CD1c-positive myeloid dendritic cell (primary cell): ENCODE measurements at regions not wholly inside any gene's neighbourhood (a gene's known extent, or its start where the extent isn't known, plus 50 kb on each side); places are given as distances from the start of the nearest gene placed in this dataset.
"Not testable (repeated sequence)": the region's sequence is repeated elsewhere in the genome, so short reads cannot be mapped to it uniquely, and the experiment has no call there.

Experiments used
- DNase-seq: peaks from one replicate; pipeline ENCODE4 v3.0.0-alpha.2; 2016; ENCODE audit errors: extremely low spot score

DNA sequence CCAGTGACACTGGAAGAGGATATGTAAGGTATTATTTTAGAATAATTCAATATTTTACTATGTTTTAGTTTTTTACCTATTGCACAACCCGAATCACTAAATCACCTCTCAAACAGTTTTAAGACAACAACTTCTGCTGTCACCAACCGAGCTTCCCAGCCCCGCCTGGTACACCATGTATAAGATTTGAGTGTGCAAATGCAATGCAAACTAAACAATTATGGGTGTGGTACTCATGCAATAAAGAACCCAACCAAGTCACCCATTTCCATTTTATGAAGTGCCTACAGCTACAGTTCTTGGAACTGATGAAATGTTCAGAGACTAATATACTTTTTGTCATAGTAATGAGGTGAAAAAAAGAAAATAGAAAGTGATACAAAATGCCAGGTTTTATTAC lies 256.2 kb downstream of the TAFA4 start:
- no peak for DNase-seq

- DNase-seq = no peak
These were observed 265.0 kb downstream of the TAFA4 start for GRCh38 chr3:68667346-68667745.

DNA sequence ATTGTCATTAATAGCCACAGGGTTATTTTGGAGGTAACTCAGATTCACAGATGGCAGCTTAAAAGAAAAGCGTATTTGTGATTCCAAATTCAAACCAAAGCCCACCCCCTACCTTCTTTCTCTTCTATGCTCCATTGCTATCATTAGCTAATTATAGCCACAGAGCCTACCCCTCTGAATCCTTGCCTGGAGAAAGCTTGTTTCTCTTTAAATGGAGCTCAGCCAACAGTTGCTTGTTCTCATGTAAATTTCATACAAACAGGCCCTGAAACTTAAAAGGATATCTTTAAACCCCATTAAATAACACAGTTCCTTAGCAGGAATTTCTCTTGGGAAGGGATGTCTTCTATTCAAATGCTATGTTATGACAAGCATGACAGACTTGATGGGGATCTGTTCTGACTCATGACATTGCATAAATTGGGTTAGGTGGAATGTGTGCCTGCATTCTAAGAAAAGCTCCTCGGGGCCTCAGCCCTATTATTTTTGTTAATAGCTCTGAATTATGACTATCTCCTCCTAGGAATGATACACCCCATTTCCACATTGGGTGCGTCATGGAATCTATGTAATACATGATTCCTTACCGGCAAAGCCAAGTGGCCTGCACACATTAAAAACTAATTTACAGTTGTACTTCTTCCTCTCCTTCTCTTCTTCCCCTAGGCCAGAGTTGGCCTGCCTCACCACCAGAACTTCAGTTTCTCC lies 265.8 kb downstream of the TAFA4 start:
- no peak for DNase-seq

- no peak for DNase-seq
These were observed 268.1 kb downstream of the TAFA4 start for GRCh38 chr3:68664276-68664675.

DNA sequence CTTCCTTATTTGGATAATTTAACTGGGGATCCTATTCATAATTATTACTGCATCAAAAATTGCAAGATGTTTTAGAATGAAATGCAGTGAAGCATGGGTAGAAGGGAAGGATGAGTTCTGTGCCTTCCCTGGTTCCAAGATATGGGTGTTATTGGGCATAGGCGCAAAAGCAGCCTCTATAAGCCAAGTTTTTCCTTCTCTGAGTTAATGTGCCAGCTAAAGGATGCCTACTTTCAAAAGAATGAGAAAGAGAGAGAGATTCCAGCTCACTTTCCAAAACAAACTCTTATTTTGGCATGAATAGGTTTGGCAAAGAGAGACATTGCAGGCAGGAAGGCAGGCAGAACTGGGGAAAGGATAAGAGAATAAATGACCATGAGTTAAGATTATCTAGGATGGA lies 270.2 kb downstream of the TAFA4 start:
- no peak for DNase-seq

DNA sequence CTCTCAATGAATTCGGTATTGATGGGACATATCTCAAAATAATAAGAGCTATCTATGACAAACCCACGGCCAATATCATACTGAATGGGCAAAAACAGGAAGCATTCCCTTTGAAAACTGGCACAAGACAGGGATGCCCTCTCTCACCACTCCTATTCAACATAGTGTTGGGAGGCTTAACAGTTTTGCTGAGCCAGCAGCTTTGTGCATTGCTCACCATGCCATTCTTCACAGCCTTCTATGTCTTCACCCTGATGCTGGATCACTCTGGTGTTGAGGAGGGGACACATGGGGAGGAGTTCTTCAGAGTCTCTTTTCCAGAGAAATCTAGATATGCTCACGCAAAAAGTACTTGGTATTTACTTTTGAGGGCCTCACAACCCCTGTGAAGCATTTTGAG lies 281.7 kb downstream of the TAFA4 start:
- not testable (repeated sequence) for DNase-seq

- DNase-seq = no peak
These were observed 283.9 kb downstream of the TAFA4 start for GRCh38 chr3:68648494-68648893.

DNA sequence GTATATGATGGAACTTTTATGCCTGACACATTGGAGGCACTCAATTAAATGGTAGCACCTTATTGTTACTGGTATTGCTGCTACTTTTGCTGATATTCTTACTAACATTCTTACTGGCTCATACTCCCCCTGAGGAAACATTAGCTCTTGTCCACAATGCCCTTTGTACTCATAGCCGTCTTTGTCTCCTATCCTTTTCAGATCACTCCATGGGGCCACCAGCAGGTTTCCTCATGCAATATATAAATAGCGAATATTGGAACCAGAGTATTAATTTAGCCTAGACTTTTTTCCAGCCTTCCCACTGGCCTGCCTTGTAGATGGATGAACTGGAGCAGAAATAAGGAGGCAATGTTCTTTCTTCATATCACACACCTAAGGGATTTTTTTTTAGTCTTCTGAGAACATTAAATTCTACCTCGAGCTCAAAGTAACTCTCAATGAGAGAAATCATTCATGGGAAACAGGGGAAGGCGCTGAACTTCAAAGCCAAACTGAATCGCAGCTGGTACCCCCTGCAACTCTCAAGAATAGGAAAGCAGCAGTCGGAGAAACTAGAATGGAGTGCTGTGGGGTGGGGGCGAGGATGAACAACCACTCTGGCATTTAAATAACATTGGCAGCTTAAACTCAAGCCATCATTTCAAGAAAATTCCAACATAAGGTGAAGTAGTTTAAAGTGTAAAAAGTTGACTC lies 300.3 kb downstream of the TAFA4 start:
- DNase-seq = no peak

GRCh38 chr3:68620211-68620610 lies 312.1 kb downstream of the TAFA4 start:
- DNase-seq = no peak

- DNase-seq = no peak
These were observed 318.3 kb downstream of the TAFA4 start for GRCh38 chr3:68614087-68614486.

- no peak for DNase-seq
These were observed 361.0 kb downstream of the TAFA4 start for GRCh38 chr3:68571321-68571720.

GRCh38 chr3:68560728-68561127 lies 371.6 kb downstream of the TAFA4 start:
- DNase-seq = no peak

GRCh38 chr3:68535782-68536181 lies 396.6 kb downstream of the TAFA4 start:
- no peak for DNase-seq

GRCh38 chr3:68523330-68523729 lies 409.0 kb downstream of the TAFA4 start:
- no peak for DNase-seq

GRCh38 chr3:68515237-68515636 lies 417.1 kb downstream of the TAFA4 start:
- DNase-seq = no peak

DNA sequence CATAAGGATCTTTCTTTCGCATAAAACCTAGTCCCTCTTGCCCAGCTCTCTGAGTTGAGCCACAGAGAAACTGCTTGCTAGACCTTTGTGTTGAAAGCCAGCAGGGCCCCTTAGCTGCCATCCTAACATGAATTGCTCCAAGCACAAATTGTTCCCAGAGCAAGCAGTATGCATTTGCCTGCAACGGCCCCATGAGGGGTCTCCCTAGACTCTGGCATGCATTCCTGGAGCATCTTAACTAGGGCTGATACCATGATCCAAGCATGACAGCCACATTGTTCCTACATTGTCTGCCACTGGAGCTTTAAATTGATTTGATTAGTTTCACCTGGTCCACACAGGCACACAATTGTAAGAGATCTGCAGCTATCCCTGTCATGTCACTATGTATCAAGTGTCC lies 428.1 kb downstream of the TAFA4 start:
- no peak for DNase-seq

DNA sequence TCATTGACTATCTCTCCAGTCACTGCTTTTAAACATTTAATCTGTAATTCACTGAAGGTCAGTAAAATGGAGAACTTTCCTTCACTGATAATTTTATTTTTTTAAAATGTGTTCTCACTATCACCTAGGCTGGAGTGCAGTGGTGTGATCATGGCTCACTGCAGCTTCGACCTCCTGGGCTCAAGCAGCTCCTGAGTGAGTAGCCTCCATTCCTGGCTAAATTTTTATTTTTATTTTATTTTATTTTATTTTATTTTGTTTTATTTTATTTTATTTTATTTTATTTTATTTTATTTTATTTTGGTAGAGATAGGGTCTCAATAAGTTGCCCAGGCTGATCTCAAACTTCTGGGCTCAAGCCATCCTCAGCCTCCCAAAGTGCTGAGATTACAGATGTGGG lies 446.5 kb downstream of the TAFA4 start:
- not testable (repeated sequence) for DNase-seq

DNA sequence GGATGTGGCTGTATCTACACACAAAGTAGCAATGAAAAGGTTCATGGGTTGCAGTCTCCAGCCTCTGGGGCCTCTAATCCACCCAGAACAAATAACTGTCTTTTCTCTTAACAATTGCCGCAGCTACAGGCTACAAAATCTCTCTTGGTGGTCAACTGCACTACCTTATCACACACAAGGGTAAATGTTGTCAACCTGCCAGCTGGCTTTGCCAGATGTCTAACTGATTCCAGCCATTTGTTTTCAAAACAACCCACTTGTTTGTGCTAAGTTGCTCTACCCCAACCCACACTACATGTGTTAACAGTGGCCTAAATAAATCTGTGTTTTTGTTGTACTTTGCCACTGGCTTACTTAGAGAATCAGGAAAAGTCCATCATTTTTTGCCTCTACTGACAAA lies 447.3 kb downstream of the TAFA4 start:
- no peak for DNase-seq

GRCh38 chr3:68483601-68484000 lies 448.7 kb downstream of the TAFA4 start:
- no peak for DNase-seq

GRCh38 chr3:68483041-68483440 lies 449.3 kb downstream of the TAFA4 start:
- DNase-seq = no peak

DNA sequence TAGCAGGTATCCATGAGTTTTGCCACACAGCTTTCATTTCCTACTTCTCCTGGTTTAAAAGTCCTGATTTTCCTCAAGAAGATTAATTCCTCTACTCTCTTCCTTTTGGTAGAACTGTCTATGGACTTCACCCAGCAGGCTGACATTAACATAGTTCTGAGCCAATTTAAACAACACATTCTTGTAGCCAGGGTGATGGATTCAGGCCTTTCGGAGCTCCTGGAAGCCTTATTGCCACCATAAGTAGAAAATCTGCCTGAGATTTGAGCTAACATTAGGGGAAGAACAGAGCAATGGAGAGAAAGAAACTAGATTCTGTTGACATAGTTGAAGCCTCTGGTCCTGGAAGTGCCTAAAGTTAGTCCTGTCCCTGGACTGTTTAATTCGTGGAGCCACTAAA lies 449.8 kb downstream of the TAFA4 start:
- DNase-seq = no peak

- no peak for DNase-seq
These were observed 452.6 kb downstream of the TAFA4 start for GRCh38 chr3:68479779-68480178.

GRCh38 chr3:68468695-68469375 lies 463.5 kb downstream of the TAFA4 start:
- DNase-seq = no peak
